ENCODE measurements at regions not wholly inside any gene's neighbourhood (a gene's known extent, or its start where the extent isn't known, plus 50 kb on each side); places are given as distances from the start of the nearest gene placed in this dataset.

DNA sequence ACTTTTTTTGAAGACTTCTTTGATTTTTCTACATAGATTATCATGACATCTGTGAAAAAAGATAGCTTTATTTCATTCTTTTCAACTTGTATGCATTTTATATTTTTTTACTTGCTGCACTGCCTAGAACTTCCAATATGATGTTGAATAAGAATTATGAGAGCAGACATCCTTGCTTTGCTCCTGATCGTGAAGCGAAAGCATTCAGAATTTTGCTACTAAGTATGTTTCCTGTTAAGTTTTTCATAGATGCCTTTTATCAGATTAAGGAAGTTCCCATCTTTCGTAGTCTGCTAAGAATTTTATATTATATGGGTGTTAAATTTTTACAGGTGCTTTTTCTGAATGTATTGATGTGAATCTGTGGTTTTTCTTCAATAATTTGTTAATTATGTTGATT lies 163.4 kb upstream of the GADL1 start:
- TF ChIP-seq, protein P1, sequence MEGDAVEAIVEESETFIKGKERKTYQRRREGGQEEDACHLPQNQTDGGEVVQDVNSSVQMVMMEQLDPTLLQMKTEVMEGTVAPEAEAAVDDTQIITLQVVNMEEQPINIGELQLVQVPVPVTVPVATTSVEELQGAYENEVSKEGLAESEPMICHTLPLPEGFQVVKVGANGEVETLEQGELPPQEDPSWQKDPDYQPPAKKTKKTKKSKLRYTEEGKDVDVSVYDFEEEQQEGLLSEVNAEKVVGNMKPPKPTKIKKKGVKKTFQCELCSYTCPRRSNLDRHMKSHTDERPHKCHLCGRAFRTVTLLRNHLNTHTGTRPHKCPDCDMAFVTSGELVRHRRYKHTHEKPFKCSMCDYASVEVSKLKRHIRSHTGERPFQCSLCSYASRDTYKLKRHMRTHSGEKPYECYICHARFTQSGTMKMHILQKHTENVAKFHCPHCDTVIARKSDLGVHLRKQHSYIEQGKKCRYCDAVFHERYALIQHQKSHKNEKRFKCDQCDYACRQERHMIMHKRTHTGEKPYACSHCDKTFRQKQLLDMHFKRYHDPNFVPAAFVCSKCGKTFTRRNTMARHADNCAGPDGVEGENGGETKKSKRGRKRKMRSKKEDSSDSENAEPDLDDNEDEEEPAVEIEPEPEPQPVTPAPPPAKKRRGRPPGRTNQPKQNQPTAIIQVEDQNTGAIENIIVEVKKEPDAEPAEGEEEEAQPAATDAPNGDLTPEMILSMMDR (IDR thresholded peaks at IDR 0.05) = no peak
- ATAC-seq (no peak), DNase-seq (no peak)
- H3K36me3 ChIP-seq = no peaks in the 10 kb centered on the region
- peaks cover 11% of the 10 kb centered on the region for H3K9me3 ChIP-seq
- H3K4me3 ChIP-seq = no peak overlapping the region
- H3K27ac ChIP-seq = no peak overlapping the region
- H3K4me1 ChIP-seq = no peaks in the 10 kb centered on the region
- intact Hi-C loops (cut with DNase I) = no loop called here
- no peaks in the 10 kb centered on the region for H3K27me3 ChIP-seq (ENCODE audit: low read depth)

DNA sequence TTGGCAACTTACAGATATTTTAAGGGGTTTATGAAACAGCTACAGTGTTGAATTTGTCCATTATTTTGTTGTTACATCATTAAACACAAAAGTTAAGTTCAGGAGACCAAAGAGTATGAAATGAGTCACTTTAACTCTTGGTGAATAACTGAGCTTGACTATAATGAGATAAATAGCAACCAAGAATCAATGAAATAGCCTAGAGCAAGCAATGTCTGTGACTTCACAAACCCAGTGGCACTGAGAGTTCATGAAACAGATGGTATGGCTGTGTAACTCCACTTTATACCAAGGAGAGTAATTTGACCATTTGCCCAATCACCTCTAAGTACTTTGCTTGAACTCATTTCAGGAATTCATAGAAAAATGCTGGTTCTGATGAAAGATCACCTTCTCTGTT lies 169.6 kb upstream of the GADL1 start:
- TF ChIP-seq, protein P1 (IDR thresholded peaks at IDR 0.05) = no peak
- Histone ChIP-seq H3K27me3 (ENCODE audit: low read depth) (no peaks in the 10 kb centered on the region), H3K4me1 (no peaks in the 10 kb centered on the region), H3K4me3 (no peak overlapping the region), H3K9me3 (peaks cover 5% of the 10 kb centered on the region), H3K36me3 (no peaks in the 10 kb centered on the region), H3K27ac (no peak overlapping the region)
- no peak for DNase-seq
- no peak for ATAC-seq
- intact Hi-C loops (cut with DNase I) = no loop called here

DNA sequence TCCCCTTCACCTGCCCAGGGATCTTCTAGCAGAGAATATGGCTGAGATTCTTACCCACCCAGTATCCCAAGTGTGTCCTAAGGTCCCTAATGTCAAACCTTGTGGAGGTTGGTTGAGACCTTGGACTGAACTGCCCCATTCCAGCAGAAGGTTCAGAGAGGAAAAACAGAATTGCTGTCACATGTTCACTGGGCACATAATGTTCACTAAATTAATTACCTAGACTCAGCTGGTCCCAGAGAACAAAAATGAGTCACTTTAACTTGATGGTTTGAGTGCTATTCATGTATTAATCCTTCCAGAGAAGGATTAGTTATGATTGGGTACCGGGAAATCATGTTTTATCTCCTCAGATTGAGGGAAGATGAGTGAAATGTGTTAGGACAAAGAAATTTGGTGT lies 171.3 kb upstream of the GADL1 start:
- TF ChIP-seq, protein P1 (IDR thresholded peaks at IDR 0.05) = no peak
- Histone ChIP-seq H3K27ac (no peak overlapping the region), H3K27me3 (ENCODE audit: low read depth) (no peaks in the 10 kb centered on the region), H3K9me3 (no peaks in the 10 kb centered on the region), H3K4me1 (no peaks in the 10 kb centered on the region), H3K4me3 (no peak overlapping the region), H3K36me3 (no peaks in the 10 kb centered on the region)
- intact Hi-C loops (cut with DNase I) = no loop called here
- ATAC-seq (no peak), DNase-seq (no peak)

DNA sequence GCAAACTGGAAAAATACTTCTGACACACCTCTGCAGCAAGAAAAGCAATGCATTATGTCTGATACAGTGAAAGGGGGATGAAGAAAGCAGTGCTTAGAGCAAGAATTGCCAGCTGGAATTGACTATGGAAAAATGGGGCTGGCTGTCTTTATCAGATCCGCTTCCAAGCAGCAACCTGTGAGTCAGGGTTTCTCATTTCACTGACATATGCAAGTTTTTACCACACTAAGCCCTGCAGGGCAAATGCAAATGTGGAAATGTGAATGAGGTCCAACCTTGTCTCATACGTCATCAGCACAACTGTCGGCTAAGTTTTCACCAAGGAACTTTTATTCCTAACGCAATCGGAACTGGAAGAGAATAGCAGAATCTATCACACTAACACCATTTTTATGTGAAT lies 172.5 kb upstream of the GADL1 start:
- H3K36me3 ChIP-seq = no peaks in the 10 kb centered on the region
- TF ChIP-seq, protein P1 (IDR thresholded peaks at IDR 0.05) = no peak
- no peak for ATAC-seq
- H3K9me3 ChIP-seq = no peaks in the 10 kb centered on the region
- H3K4me1 ChIP-seq = no peaks in the 10 kb centered on the region
- intact Hi-C loops (cut with DNase I) = no loop called here
- DNase-seq = no peak
- H3K27ac ChIP-seq = no peak overlapping the region
- no peak overlapping the region for H3K4me3 ChIP-seq
- H3K27me3 ChIP-seq (ENCODE audit: low read depth) = no peaks in the 10 kb centered on the region

DNA sequence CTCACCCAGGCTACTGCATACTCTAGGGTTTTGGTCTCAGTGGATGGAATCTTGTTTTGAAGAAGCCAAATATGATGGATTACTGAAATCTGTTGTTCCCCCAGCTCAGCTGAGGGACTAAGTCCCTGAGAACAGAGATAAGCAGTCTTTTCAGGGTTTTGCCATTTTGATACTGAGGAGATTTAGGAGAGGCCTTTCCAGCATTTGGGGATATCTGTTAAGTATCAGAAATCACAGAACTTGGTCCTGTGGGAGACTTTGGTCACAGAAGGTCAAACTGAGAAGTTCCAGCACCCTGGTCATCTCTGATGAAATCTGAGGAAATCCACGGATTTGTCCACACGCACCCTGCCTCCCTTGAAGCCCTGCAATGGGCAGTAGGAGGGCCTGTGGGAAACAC lies 181.0 kb upstream of the GADL1 start:
- no peak for DNase-seq
- Histone ChIP-seq H3K9me3 (no peaks in the 10 kb centered on the region), H3K27ac (no peak overlapping the region), H3K4me1 (no peaks in the 10 kb centered on the region), H3K36me3 (no peaks in the 10 kb centered on the region), H3K4me3 (no peak overlapping the region), H3K27me3 (ENCODE audit: low read depth) (no peaks in the 10 kb centered on the region)
- no peak for ATAC-seq
- intact Hi-C loops (cut with DNase I) = no loop called here
- TF ChIP-seq, protein P1 (IDR thresholded peaks at IDR 0.05) = no peak

DNA sequence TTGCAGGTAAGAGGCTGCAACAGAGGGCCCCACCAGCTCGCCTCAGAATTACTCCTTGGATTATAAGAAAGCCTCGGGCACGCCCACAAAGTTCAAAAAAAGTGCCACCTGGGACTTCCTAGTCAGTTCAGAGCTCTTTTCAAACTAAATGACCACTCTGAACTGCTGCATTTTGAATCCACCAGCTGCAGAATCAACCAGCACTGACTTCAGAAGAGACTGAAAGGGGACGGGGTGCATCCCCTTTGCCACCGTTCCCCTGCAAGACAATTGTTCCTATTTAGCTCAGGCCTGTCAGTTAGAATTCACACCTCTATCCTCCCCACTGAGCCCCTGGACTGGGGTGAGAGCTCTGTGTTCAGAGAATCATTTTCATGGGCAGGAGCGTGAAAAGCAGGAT lies 181.4 kb upstream of the GADL1 start:
- TF ChIP-seq, protein P1 (IDR thresholded peaks at IDR 0.05) = no peak
- intact Hi-C loops (cut with DNase I) = no loop called here
- Histone ChIP-seq H3K27ac (no peak overlapping the region), H3K36me3 (no peaks in the 10 kb centered on the region), H3K4me1 (no peaks in the 10 kb centered on the region), H3K9me3 (no peaks in the 10 kb centered on the region), H3K4me3 (no peak overlapping the region), H3K27me3 (ENCODE audit: low read depth) (no peaks in the 10 kb centered on the region)
- DNase-seq = no peak
- ATAC-seq = no peak
